ENCODE measurements at regions not wholly inside any gene's neighbourhood (a gene's known extent, or its start where the extent isn't known, plus 50 kb on each side); places are given as distances from the start of the nearest gene placed in this dataset.

DNA sequence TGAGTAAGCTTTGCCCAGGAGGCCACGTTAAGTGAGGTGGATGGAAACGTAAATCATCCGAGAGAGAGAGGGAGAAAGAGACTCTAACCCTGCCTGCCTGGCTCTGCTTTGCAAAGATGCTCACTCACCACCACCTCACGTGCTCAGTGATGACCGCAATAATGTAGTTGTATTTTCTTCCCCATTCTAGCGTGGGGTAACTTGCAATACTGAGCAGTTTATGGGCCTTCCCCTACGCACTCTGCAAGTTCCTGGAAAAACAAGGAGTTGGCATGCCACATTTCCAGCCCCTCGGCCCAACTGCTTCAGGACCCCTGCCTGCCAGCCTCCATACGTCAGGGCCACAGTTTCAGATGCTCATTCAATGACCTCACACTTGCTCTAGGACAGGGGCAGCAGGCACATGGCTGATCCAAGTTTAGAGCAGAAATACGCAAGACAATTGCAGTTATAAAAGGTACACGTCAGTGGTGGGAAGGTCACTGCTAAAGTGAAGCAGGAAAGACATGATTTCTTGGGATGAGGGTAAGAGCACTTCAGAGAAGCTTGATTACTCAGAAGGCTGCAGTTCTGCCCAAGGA, 112.5 kb upstream of the RAB4A start:
- TF ChIP-seq POLR2AphosphoS5 (IDR thresholded peaks at IDR 0.05; ENCODE audit: low read depth) = no peak
- TF ChIP-seq, protein P1, sequence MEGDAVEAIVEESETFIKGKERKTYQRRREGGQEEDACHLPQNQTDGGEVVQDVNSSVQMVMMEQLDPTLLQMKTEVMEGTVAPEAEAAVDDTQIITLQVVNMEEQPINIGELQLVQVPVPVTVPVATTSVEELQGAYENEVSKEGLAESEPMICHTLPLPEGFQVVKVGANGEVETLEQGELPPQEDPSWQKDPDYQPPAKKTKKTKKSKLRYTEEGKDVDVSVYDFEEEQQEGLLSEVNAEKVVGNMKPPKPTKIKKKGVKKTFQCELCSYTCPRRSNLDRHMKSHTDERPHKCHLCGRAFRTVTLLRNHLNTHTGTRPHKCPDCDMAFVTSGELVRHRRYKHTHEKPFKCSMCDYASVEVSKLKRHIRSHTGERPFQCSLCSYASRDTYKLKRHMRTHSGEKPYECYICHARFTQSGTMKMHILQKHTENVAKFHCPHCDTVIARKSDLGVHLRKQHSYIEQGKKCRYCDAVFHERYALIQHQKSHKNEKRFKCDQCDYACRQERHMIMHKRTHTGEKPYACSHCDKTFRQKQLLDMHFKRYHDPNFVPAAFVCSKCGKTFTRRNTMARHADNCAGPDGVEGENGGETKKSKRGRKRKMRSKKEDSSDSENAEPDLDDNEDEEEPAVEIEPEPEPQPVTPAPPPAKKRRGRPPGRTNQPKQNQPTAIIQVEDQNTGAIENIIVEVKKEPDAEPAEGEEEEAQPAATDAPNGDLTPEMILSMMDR (conservative IDR thresholded peaks at IDR 0.05; ENCODE audit: low read depth in 2 of 2) = no peak
- TF ChIP-seq EZH2 (IDR thresholded peaks at IDR 0.05; ENCODE audit: low read depth, unreplicated experiment) = no peak
- TF ChIP-seq STAT1 (IDR thresholded peaks at IDR 0.05; ENCODE audit: unreplicated experiment) = no peak
- TF ChIP-seq EZH2phosphoT487 (IDR thresholded peaks at IDR 0.05; ENCODE audit: unreplicated experiment) = no peak
- TF ChIP-seq CREB1 (CRISPR knock-in tag; IDR thresholded peaks at IDR 0.05; ENCODE audit: low read depth) = no peak
- TF ChIP-seq, protein P2, sequence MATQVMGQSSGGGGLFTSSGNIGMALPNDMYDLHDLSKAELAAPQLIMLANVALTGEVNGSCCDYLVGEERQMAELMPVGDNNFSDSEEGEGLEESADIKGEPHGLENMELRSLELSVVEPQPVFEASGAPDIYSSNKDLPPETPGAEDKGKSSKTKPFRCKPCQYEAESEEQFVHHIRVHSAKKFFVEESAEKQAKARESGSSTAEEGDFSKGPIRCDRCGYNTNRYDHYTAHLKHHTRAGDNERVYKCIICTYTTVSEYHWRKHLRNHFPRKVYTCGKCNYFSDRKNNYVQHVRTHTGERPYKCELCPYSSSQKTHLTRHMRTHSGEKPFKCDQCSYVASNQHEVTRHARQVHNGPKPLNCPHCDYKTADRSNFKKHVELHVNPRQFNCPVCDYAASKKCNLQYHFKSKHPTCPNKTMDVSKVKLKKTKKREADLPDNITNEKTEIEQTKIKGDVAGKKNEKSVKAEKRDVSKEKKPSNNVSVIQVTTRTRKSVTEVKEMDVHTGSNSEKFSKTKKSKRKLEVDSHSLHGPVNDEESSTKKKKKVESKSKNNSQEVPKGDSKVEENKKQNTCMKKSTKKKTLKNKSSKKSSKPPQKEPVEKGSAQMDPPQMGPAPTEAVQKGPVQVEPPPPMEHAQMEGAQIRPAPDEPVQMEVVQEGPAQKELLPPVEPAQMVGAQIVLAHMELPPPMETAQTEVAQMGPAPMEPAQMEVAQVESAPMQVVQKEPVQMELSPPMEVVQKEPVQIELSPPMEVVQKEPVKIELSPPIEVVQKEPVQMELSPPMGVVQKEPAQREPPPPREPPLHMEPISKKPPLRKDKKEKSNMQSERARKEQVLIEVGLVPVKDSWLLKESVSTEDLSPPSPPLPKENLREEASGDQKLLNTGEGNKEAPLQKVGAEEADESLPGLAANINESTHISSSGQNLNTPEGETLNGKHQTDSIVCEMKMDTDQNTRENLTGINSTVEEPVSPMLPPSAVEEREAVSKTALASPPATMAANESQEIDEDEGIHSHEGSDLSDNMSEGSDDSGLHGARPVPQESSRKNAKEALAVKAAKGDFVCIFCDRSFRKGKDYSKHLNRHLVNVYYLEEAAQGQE (IDR thresholded peaks at IDR 0.05; ENCODE audit: unreplicated experiment) = no peak

All from GM23338 (cell line).